Colonic mucosa (tissue), 4 donors: ENCODE measurements at regions not wholly inside any gene's neighbourhood (a gene's known extent, or its start where the extent isn't known, plus 50 kb on each side); places are given as distances from the start of the nearest gene placed in this dataset.

Experiments
- DNase-seq: peaks from one replicate; pipeline ENCODE4 v3.0.0-alpha.2; 2020
- H3K27ac ChIP-seq: fragments of 200-600 bp; one replicate; pipeline ENCODE4 v1.8.0; 2021
- H3K27me3 ChIP-seq: fragments of 200-600 bp; one replicate; pipeline ENCODE4 v1.8.0; 2021
- H3K36me3 ChIP-seq: fragments of 200-600 bp; one replicate; pipeline ENCODE4 v1.8.0; 2021
- H3K4me1 ChIP-seq: fragments of 200-600 bp; one replicate; pipeline ENCODE4 v1.8.0; 2021; ENCODE audit warnings: mild to moderate bottlenecking
- H3K4me3 ChIP-seq: fragments of 200-600 bp; one replicate; pipeline ENCODE4 v1.8.0; 2021
- H3K9ac ChIP-seq, 2 donors: one replicate each; pipeline ENCODE4 v1.7.0; 2013; ENCODE audit warnings: control low read depth in 2 of 2, low read depth in 2 of 2, low read length in 2 of 2
- H3K9me3 ChIP-seq: fragments of 200-600 bp; one replicate; pipeline ENCODE4 v1.8.0; 2021
- CTCF ChIP-seq: fragments of 200-600 bp; IDR thresholded peaks from one replicate; pipeline ENCODE4 v1.8.0; 2022; ENCODE audit warnings: antibody characterized with exemption, mild to moderate bottlenecking
- intact Hi-C: fragments of 100-400 bp; cut with DNase I; formaldehyde crosslinking; loops from one replicate; pipeline ENCODE4 v1.14.1; 2022
- donor health status: healthy.
- donor health status: DM: no; HTN: no; CAD: no.
- donor health status: DM: no; HTN: no; CAD: no.

GRCh38 chr2:8393506-8393905 lies 288.4 kb upstream of the ID2 start:
- Histone ChIP-seq H3K36me3 (no peaks in the 10 kb centered on the region), H3K9me3 (no peaks in the 10 kb centered on the region), H3K4me3 (no peak overlapping the region), H3K4me1 (no peaks in the 10 kb centered on the region), H3K9ac (no peak overlapping the region), H3K27me3 (no peaks in the 10 kb centered on the region), H3K27ac (no peak overlapping the region)
- intact Hi-C loops, result no loop called here
- no peak for DNase-seq
- TF ChIP-seq CTCF, result no peak

- Histone ChIP-seq H3K9ac (no peak overlapping the region), H3K36me3 (no peaks in the 10 kb centered on the region), H3K27me3 (no peaks in the 10 kb centered on the region), H3K9me3 (no peaks in the 10 kb centered on the region), H3K4me3 (no peak overlapping the region), H3K4me1 (no peaks in the 10 kb centered on the region), H3K27ac (no peak overlapping the region)
- intact Hi-C loops, result no loop called here
- no peak for DNase-seq
- TF ChIP-seq CTCF, result no peak
Observed at GRCh38 chr2:8394131-8394530, 287.7 kb upstream of the ID2 start.

GRCh38 chr2:8394569-8395359 lies 287.1 kb upstream of the ID2 start:
- Histone ChIP-seq H3K36me3 (no peaks in the 10 kb centered on the region), H3K4me3 (no peak overlapping the region), H3K9ac (no peak overlapping the region), H3K27ac (no peak overlapping the region), H3K27me3 (no peaks in the 10 kb centered on the region), H3K9me3 (no peaks in the 10 kb centered on the region), H3K4me1 (no peaks in the 10 kb centered on the region)
- DNase-seq, result no peak
- TF ChIP-seq CTCF, result no peak
- intact Hi-C loops, result no loop called here

GRCh38 chr2:8395718-8396117 lies 286.1 kb upstream of the ID2 start:
- H3K9me3 ChIP-seq, result no peaks in the 10 kb centered on the region
- H3K4me3 ChIP-seq, result no peak overlapping the region
- no peaks in the 10 kb centered on the region for H3K27me3 ChIP-seq
- intact Hi-C loops, result no loop called here
- H3K4me1 ChIP-seq, result no peaks in the 10 kb centered on the region
- DNase-seq, result no peak
- TF ChIP-seq CTCF, result no peak
- no peak overlapping the region for H3K27ac ChIP-seq
- no peaks in the 10 kb centered on the region for H3K36me3 ChIP-seq
- H3K9ac ChIP-seq, result no peak overlapping the region

- Histone ChIP-seq H3K9me3 (no peaks in the 10 kb centered on the region), H3K36me3 (no peaks in the 10 kb centered on the region), H3K27me3 (no peaks in the 10 kb centered on the region), H3K9ac (no peak overlapping the region), H3K4me1 (no peaks in the 10 kb centered on the region), H3K27ac (no peak overlapping the region), H3K4me3 (no peak overlapping the region)
- intact Hi-C loops, result no loop called here
- no peak for DNase-seq
- no peak for TF ChIP-seq CTCF
Observed at GRCh38 chr2:8398040-8398668, 283.7 kb upstream of the ID2 start.
